ENCODE measurements at regions not wholly inside any gene's neighbourhood (a gene's known extent, or its start where the extent isn't known, plus 50 kb on each side); places are given as distances from the start of the nearest gene placed in this dataset.

DNA sequence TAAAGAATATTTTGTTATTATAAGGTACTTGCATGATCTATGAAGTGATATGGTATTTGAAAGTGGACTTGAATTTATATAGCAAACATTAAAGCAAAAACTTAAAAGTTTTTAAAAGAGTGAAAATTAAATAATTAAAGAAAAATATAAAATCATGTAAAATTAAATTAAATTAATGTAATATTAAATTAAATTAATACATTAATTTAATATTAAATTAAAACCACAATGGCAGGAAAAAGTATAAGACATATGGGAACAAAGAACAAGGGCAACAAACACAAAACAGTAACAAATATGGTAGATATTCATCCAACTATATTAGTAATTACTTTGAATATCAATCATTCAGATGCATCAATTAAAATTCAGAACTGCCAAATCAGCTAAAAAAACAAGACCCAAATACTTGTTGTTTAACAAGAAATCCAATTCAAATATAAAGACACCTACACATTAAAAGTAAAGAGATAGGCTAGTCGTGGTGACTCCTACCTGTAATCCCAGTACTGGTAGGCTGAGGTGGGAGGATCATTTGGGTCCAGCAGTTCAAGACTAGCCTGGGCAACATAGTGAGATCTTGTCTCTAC, 992.2 kb upstream of the MIR17HG start:
- Histone ChIP-seq H3K27ac (no peak overlapping the region), H3K27me3 (replicated peaks; ENCODE audit: insufficient read depth) (no peaks in the 10 kb centered on the region), H3K4me3 (no peak overlapping the region), H3K4me1 (ENCODE audit: control insufficient read depth in 1 of 2, low read depth in 2 of 2) (no peaks in the 10 kb centered on the region), H3K36me3 (no peaks in the 10 kb centered on the region), H3K9me3 (no peaks in the 10 kb centered on the region)
- no peak for TF ChIP-seq CTCF (IDR thresholded peaks at IDR 0.05)
- ATAC-seq (ENCODE audit: insufficient number of reproducible peaks, low FRiP score, low read depth), result no peak
- no peak for DNase-seq (ENCODE audit: low spot score)

- DNase-seq (ENCODE audit: low spot score) (no peak), ATAC-seq (ENCODE audit: insufficient number of reproducible peaks, low FRiP score, low read depth) (no peak)
- Histone ChIP-seq H3K4me3 (no peak overlapping the region), H3K27ac (no peak overlapping the region), H3K4me1 (ENCODE audit: control insufficient read depth in 1 of 2, low read depth in 2 of 2) (no peaks in the 10 kb centered on the region), H3K9me3 (no peaks in the 10 kb centered on the region), H3K27me3 (replicated peaks; ENCODE audit: insufficient read depth) (no peaks in the 10 kb centered on the region), H3K36me3 (no peaks in the 10 kb centered on the region)
- TF ChIP-seq CTCF (IDR thresholded peaks at IDR 0.05), result no peak
Observed at GRCh38 chr13:90360785-90361184, 986.7 kb upstream of the MIR17HG start.

DNA sequence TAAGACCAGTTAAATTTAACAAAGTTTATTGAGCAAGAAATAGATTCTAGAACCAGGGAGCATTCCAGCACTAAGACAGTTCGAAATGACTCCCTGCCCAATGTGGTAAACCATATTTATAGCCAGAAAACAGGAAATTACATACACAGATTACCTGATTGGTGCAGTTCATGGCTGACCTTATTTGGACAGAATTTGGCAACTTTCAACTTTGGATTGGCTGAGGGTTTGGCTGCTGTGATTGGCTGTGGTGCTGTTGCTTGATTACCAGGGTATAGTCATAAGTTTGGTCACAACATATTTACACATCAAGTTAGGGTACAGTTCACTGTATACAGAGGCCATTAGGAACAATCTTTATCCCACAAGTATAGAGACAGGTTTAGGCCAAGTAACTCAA, 984.8 kb upstream of the MIR17HG start:
- Histone ChIP-seq H3K4me3 (no peak overlapping the region), H3K36me3 (no peaks in the 10 kb centered on the region), H3K27me3 (replicated peaks; ENCODE audit: insufficient read depth) (no peaks in the 10 kb centered on the region), H3K9me3 (no peaks in the 10 kb centered on the region), H3K4me1 (ENCODE audit: control insufficient read depth in 1 of 2, low read depth in 2 of 2) (no peaks in the 10 kb centered on the region), H3K27ac (no peak overlapping the region)
- no peak for TF ChIP-seq CTCF (IDR thresholded peaks at IDR 0.05)
- ATAC-seq (ENCODE audit: insufficient number of reproducible peaks, low FRiP score, low read depth) (no peak), DNase-seq (ENCODE audit: low spot score) (no peak)

DNA sequence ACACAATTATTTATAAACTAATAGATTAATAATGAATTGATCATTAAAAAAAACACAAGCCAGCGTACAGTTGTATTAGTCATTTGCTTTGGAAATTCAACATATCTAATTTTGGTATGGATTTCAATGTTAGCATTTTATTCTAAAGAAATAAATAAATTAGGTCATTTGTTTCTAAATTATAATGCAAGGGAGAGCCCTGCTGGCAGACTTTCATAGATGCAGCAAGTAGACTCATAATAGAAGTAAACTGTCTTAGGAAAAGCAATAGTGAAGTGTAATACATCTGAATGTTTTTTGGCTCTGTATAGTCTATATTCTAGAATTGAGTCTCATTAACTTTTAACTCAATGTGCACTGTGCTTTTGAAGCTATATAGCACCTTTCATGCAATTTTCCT, 982.4 kb upstream of the MIR17HG start:
- Histone ChIP-seq H3K27ac (no peak overlapping the region), H3K4me3 (no peak overlapping the region)
- no peak for ATAC-seq (ENCODE audit: insufficient number of reproducible peaks, low FRiP score, low read depth)

GRCh38 chr13:90374168-90374567, 973.3 kb upstream of the MIR17HG start:
- no peak for DNase-seq (ENCODE audit: low spot score)
- Histone ChIP-seq H3K27ac (no peak overlapping the region), H3K27me3 (replicated peaks; ENCODE audit: insufficient read depth) (no peaks in the 10 kb centered on the region), H3K9me3 (no peaks in the 10 kb centered on the region), H3K36me3 (no peaks in the 10 kb centered on the region), H3K4me1 (ENCODE audit: control insufficient read depth in 1 of 2, low read depth in 2 of 2) (no peaks in the 10 kb centered on the region), H3K4me3 (no peak overlapping the region)
- no peak for TF ChIP-seq CTCF (IDR thresholded peaks at IDR 0.05)
- ATAC-seq (ENCODE audit: insufficient number of reproducible peaks, low FRiP score, low read depth), result no peak

More for the DNA sequence above, 982.4 kb upstream of the MIR17HG start:
- no peak for DNase-seq (ENCODE audit: low spot score)
- Histone ChIP-seq H3K27me3 (replicated peaks; ENCODE audit: insufficient read depth) (no peaks in the 10 kb centered on the region), H3K9me3 (no peaks in the 10 kb centered on the region), H3K4me1 (ENCODE audit: control insufficient read depth in 1 of 2, low read depth in 2 of 2) (no peaks in the 10 kb centered on the region), H3K36me3 (no peaks in the 10 kb centered on the region)
- TF ChIP-seq CTCF (IDR thresholded peaks at IDR 0.05), result no peak

All from thoracic aorta (tissue), 2 donors.